Fibroblast of villous mesenchyme (primary cell): ENCODE measurements at regions not wholly inside any gene's neighbourhood (a gene's known extent, or its start where the extent isn't known, plus 50 kb on each side); places are given as distances from the start of the nearest gene placed in this dataset.
"Not testable (repeated sequence)": the region's sequence is repeated elsewhere in the genome, so short reads cannot be mapped to it uniquely, and the experiment has no call there.

Source experiments
- DNase-seq: peaks from one replicate; pipeline ENCODE4 v3.0.0-alpha.2; 2010; ENCODE audit warnings: low read depth
- H3K4me3 ChIP-seq: 2 replicates; pipeline ENCODE4 v1.5.1; 2011; ENCODE audit warnings: low read depth, mild to moderate bottlenecking, low read length
- CTCF ChIP-seq: IDR thresholded peaks from 2 replicates; pipeline ENCODE4 v1.5.1; 2012; ENCODE audit warnings: low read depth, mild to moderate bottlenecking, low read length; ENCODE audit not compliant: insufficient read depth

GRCh38 chr1:47687631-47688460 is 250.0 kb downstream of the FOXD2 start:
- no peak for DNase-seq
- H3K4me3 ChIP-seq = no peak overlapping the region
- no peak for TF ChIP-seq CTCF

GRCh38 chr1:47688461-47689296 is 250.8 kb downstream of the FOXD2 start:
- no peak for DNase-seq
- H3K4me3 ChIP-seq = no peak overlapping the region
- no peak for TF ChIP-seq CTCF

GRCh38 chr1:47689894-47690293 is 252.1 kb downstream of the FOXD2 start:
- no peak for DNase-seq
- TF ChIP-seq CTCF = no peak

GRCh38 chr1:47690341-47691250 is 252.8 kb downstream of the FOXD2 start:
- no peak for TF ChIP-seq CTCF
- H3K4me3 ChIP-seq = no peak overlapping the region
- DNase-seq = no peak

More at GRCh38 chr1:47689894-47690293, 252.1 kb downstream of the FOXD2 start:
- H3K4me3 ChIP-seq = no peak overlapping the region

GRCh38 chr1:47691293-47691692 is 253.4 kb downstream of the FOXD2 start:
- DNase-seq, H3K4me3 ChIP-seq: not testable (repeated sequence)

GRCh38 chr1:47692196-47692595 is 254.4 kb downstream of the FOXD2 start:
- TF ChIP-seq CTCF = no peak
- DNase-seq = no peak
- H3K4me3 ChIP-seq = no peak overlapping the region
